Transverse colon (tissue), 4 donors: ENCODE measurements at regions not wholly inside any gene's neighbourhood (a gene's known extent, or its start where the extent isn't known, plus 50 kb on each side); places are given as distances from the start of the nearest gene placed in this dataset.

ENCODE experiments used
- DNase-seq: peaks from one replicate; pipeline ENCODE4 v3.0.0-alpha.2; 2019
- H3K27ac ChIP-seq, 4 donors: fragments of 200-600 bp; sonication (generic); 2 replicates each; pipeline ENCODE4 v1.5.1; 2016 to 2018; ENCODE audit warnings: inconsistent platforms in 4 of 4
- H3K27me3 ChIP-seq: fragments of 200-600 bp; sonication (generic); 2 replicates; pipeline ENCODE4 v1.5.1; 2017; ENCODE audit warnings: inconsistent platforms
- H3K36me3 ChIP-seq, 4 donors: fragments of 200-600 bp; sonication (generic); 2 replicates each; pipeline ENCODE4 v1.5.1; 2017 to 2019; ENCODE audit warnings: inconsistent platforms in 4 of 4
- H3K4me1 ChIP-seq, 4 donors: fragments of 200-600 bp; sonication (generic); 2 replicates each; pipeline ENCODE4 v1.5.1; 2017 to 2020; ENCODE audit warnings: inconsistent platforms in 4 of 4
- H3K4me3 ChIP-seq, 4 donors: fragments of 200-600 bp; sonication (generic); 1 replicate in 1 of 4; 2 replicates in 3 of 4; pipeline versions ENCODE4 v1.5.1 to v1.6.1; 2017 to 2019; ENCODE audit warnings: inconsistent platforms in 4 of 4
- H3K9me3 ChIP-seq, 2 donors: fragments of 200-600 bp; sonication (generic); 2 replicates each; pipeline ENCODE4 v1.5.1; 2017 to 2019; ENCODE audit warnings: inconsistent platforms in 2 of 2
- CTCF ChIP-seq, 5 experiments: fragments of 200-600 bp in 3 of 5; fragments of 450-650 bp in 2 of 5; sonication (generic) in 3 of 5; IDR thresholded peaks; 1 replicate in 2 of 5; 2 replicates in 3 of 5; pipeline ENCODE4 v1.5.1; 2016 to 2017; ENCODE audit warnings: antibody characterized with exemption in 5 of 5, inconsistent platforms in 3 of 5, mild to moderate bottlenecking in 2 of 5, moderate library complexity in 1 of 5
- EP300 ChIP-seq: sonication (generic); formaldehyde crosslinking; IDR thresholded peaks from one replicate; pipeline ENCODE4 v1.6.1; 2017; ENCODE audit warnings: antibody characterized with exemption, low read depth
- POLR2A ChIP-seq: fragments of 450-650 bp; IDR thresholded peaks from one replicate; pipeline ENCODE4 v1.6.1; 2016; ENCODE audit warnings: antibody characterized with exemption, mild to moderate bottlenecking, moderate library complexity
- POLR2AphosphoS5 ChIP-seq, 3 donors: sonication (generic); formaldehyde crosslinking; IDR thresholded peaks; one replicate each; pipeline ENCODE4 v1.6.1; 2016; ENCODE audit warnings: antibody characterized with exemption in 3 of 3
- WGBS, 2 donors: methylation state at CpG; one replicate each; pipeline ENCODE4 v1.1.5; 2018; ENCODE audit warnings: low coverage in 1 of 2; 5-methylcytosine and 5-hydroxymethylcytosine counted together
- in situ Hi-C, 4 donors: fragments of 200-750 bp; cut with MboI; loops; one replicate each; pipeline versions ENCODE4 v1.15.0 to v1.15.1; 2017; ENCODE audit warnings: low sequenced_read_pairs in 3 of 4, low pct_ligation_motif_present in 1 of 4, low pct_unique_long_range_greater_than_20kb in 1 of 4
- intact Hi-C: fragments of 100-400 bp; cut with DNase I; formaldehyde crosslinking; loops from one replicate; pipeline ENCODE4 v1.15.1; 2023; ENCODE audit warnings: low total_unique reads

- DNase-seq: no peak
- Histone ChIP-seq H3K4me1 (no peaks in the 10 kb centered on the region), H3K36me3 (no peaks in the 10 kb centered on the region), H3K27ac (no peak overlapping the region), H3K27me3 (no peaks in the 10 kb centered on the region), H3K9me3 (no peaks in the 10 kb centered on the region), H3K4me3 (no peak overlapping the region)
- intact Hi-C loops (no loop called here), in situ Hi-C loops (no loop called here)
- TF ChIP-seq EP300 (no peak), CTCF (IDR thresholded peaks at IDR 0.05) (no peak), POLR2A (no peak), POLR2AphosphoS5 (IDR thresholded peaks at IDR 0.05) (no peak)
Observed at GRCh38 chr6:140590641-140591040, 1216.2 kb upstream of the CITED2 start.

GRCh38 chr6:140586426-140587061 lies 1212.1 kb upstream of the CITED2 start:
- DNase-seq: no peak
- TF ChIP-seq EP300: no peak
- TF ChIP-seq POLR2A: no peak
- no peak for TF ChIP-seq CTCF (IDR thresholded peaks at IDR 0.05)
- TF ChIP-seq POLR2AphosphoS5 (IDR thresholded peaks at IDR 0.05): no peak
- Histone ChIP-seq H3K9me3 (no peaks in the 10 kb centered on the region), H3K27ac (no peak overlapping the region), H3K4me3 (no peak overlapping the region), H3K36me3 (no peaks in the 10 kb centered on the region), H3K27me3 (no peaks in the 10 kb centered on the region), H3K4me1 (no peaks in the 10 kb centered on the region)
- intact Hi-C loops: no loop called here
- 57 to 68% methylated on average over 2 to 3 of the region's 3 CpGs for WGBS, 2 donors
- in situ Hi-C loops: no loop called here

GRCh38 chr6:140581601-140582000 lies 1207.2 kb upstream of the CITED2 start:
- no peak overlapping the region for H3K27ac ChIP-seq
- no peaks in the 10 kb centered on the region for H3K4me1 ChIP-seq
- H3K36me3 ChIP-seq: no peaks in the 10 kb centered on the region
- in situ Hi-C loops (no loop called here), intact Hi-C loops (no loop called here)
- WGBS, 2 donors: 73 to 83% methylated on average over 1 of the region's 1 CpG
- H3K27me3 ChIP-seq: no peaks in the 10 kb centered on the region
- DNase-seq: no peak
- H3K4me3 ChIP-seq: no peak overlapping the region
- H3K9me3 ChIP-seq: no peaks in the 10 kb centered on the region
- TF ChIP-seq POLR2AphosphoS5 (IDR thresholded peaks at IDR 0.05) (no peak), POLR2A (no peak), EP300 (no peak), CTCF (IDR thresholded peaks at IDR 0.05) (no peak)

- intact Hi-C loops (no loop called here), in situ Hi-C loops (no loop called here)
- H3K27me3 ChIP-seq: no peaks in the 10 kb centered on the region
- TF ChIP-seq CTCF (IDR thresholded peaks at IDR 0.05) (no peak), POLR2A (no peak), POLR2AphosphoS5 (IDR thresholded peaks at IDR 0.05) (no peak), EP300 (no peak)
- H3K36me3 ChIP-seq: no peaks in the 10 kb centered on the region
- no peak overlapping the region for H3K27ac ChIP-seq
- WGBS, 2 donors: 72 to 80% methylated on average over 1 of the region's 1 CpG
- no peak overlapping the region for H3K4me3 ChIP-seq
- H3K9me3 ChIP-seq: no peaks in the 10 kb centered on the region
- DNase-seq: no peak
- H3K4me1 ChIP-seq: no peaks in the 10 kb centered on the region
Observed at GRCh38 chr6:140579918-140580317, 1205.5 kb upstream of the CITED2 start.
